Islet precursor cell (in vitro differentiated cells): ENCODE measurements at regions not wholly inside any gene's neighbourhood (a gene's known extent, or its start where the extent isn't known, plus 50 kb on each side); places are given as distances from the start of the nearest gene placed in this dataset.

Experiments
- DNase-seq: peaks from one replicate; pipeline ENCODE4 v3.0.0-alpha.2; 2018

GRCh38 chr7:31398815-31399214, 58.3 kb upstream of the NEUROD6 start:
- no peak for DNase-seq

- DNase-seq = no peak
Measured at GRCh38 chr7:31407178-31407676, 66.7 kb upstream of the NEUROD6 start.

GRCh38 chr7:31408140-31408729, 67.7 kb upstream of the NEUROD6 start:
- DNase-seq = no peak

- DNase-seq = no peak
Measured at GRCh38 chr7:31410265-31410664, 69.7 kb upstream of the NEUROD6 start.

- DNase-seq = no peak
Measured at GRCh38 chr7:31411416-31411815, 70.9 kb upstream of the NEUROD6 start.

- DNase-seq = no peak
Measured at GRCh38 chr7:31413766-31414165, 73.2 kb upstream of the NEUROD6 start.

GRCh38 chr7:31416381-31416870, 75.9 kb upstream of the NEUROD6 start:
- DNase-seq = no peak

GRCh38 chr7:31418928-31419327, 78.4 kb upstream of the NEUROD6 start:
- no peak for DNase-seq

- DNase-seq = no peak
Measured at GRCh38 chr7:31419505-31420055, 79.1 kb upstream of the NEUROD6 start.

- no peak for DNase-seq
Measured at GRCh38 chr7:31420948-31421347, 80.4 kb upstream of the NEUROD6 start.

GRCh38 chr7:31421607-31422006, 81.1 kb upstream of the NEUROD6 start:
- no peak for DNase-seq

GRCh38 chr7:31423994-31424393, 83.5 kb upstream of the NEUROD6 start:
- no peak for DNase-seq

- peak; percentile 64 for DNase-seq
Measured at GRCh38 chr7:31432176-31432575, 81.7 kb upstream of the ITPRID1 start.

GRCh38 chr7:31432836-31433340, 81.0 kb upstream of the ITPRID1 start:
- peak; percentile 90 for DNase-seq

GRCh38 chr7:31437250-31437865, 76.5 kb upstream of the ITPRID1 start:
- peak; percentile 48 for DNase-seq

GRCh38 chr7:31439165-31439564, 74.7 kb upstream of the ITPRID1 start:
- no peak for DNase-seq

GRCh38 chr7:31440511-31440910, 73.4 kb upstream of the ITPRID1 start:
- no peak for DNase-seq

GRCh38 chr7:31442626-31443025, 71.3 kb upstream of the ITPRID1 start:
- no peak for DNase-seq

GRCh38 chr7:31443457-31443856, 70.4 kb upstream of the ITPRID1 start:
- no peak for DNase-seq

- DNase-seq = no peak
Measured at GRCh38 chr7:31444196-31444595, 69.7 kb upstream of the ITPRID1 start.

- no peak for DNase-seq
Measured at GRCh38 chr7:31445686-31446355, 68.1 kb upstream of the ITPRID1 start.

GRCh38 chr7:31448649-31449048, 65.2 kb upstream of the ITPRID1 start:
- no peak for DNase-seq

GRCh38 chr7:31455844-31456243, 58.0 kb upstream of the ITPRID1 start:
- DNase-seq = no peak
